ENCODE measurements at regions not wholly inside any gene's neighbourhood (a gene's known extent, or its start where the extent isn't known, plus 50 kb on each side); places are given as distances from the start of the nearest gene placed in this dataset.

- TF ChIP-seq CTCF (IDR thresholded peaks at IDR 0.05) (no peak), POLR2A (IDR thresholded peaks at IDR 0.05) (no peak)
Measured at GRCh38 chr6:71529026-71529425, 240.4 kb downstream of the OGFRL1 start.
